Upper lobe of left lung (tissue), 4 donors: ENCODE measurements at regions not wholly inside any gene's neighbourhood (a gene's known extent, or its start where the extent isn't known, plus 50 kb on each side); places are given as distances from the start of the nearest gene placed in this dataset.

ENCODE experiments used
- EP300 ChIP-seq, 4 donors: sonication (generic); formaldehyde crosslinking; IDR thresholded peaks; one replicate each; pipeline ENCODE4 v1.5.1; 2017; ENCODE audit warnings: antibody characterized with exemption in 4 of 4, control low read depth in 2 of 4
- POLR2A ChIP-seq, 4 donors: fragments of 450-650 bp; IDR thresholded peaks; one replicate each; pipeline ENCODE4 v1.5.1; 2016 to 2017; ENCODE audit warnings: antibody characterized with exemption in 4 of 4, mild to moderate bottlenecking in 2 of 4
- POLR2AphosphoS5 ChIP-seq, 2 donors: sonication (generic); formaldehyde crosslinking; IDR thresholded peaks; one replicate each; pipeline ENCODE4 v1.5.1; 2017; ENCODE audit warnings: antibody characterized with exemption in 2 of 2
- TF ChIP-seq, protein P1 (sequence below), 6 experiments: fragments of 450-650 bp in 4 of 6; fragments of 200-600 bp in 2 of 6; sonication (generic) in 2 of 6; IDR thresholded peaks; one replicate each; pipeline ENCODE4 v1.5.1; 2016 to 2019; ENCODE audit warnings: antibody characterized with exemption in 6 of 6

DNA sequence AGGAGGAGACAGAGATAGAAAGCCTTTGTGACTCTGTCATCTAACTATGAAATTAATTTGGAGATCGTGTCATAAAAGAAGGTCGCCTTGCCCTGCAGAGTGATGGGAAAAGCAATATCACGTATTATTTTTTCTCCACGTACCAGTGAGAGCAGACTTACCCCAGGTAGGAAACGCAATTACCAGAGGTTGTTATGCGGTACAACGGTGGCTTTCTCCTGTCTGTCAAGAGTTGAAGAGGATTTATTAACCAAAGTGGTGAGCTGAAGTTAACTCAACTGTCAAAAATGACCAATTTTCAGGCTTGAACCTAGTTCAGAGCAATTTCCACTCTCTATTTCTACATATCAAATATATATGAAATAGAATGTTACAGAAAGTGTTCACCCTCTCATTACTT, 282.6 kb upstream of the PFKP start:
- TF ChIP-seq, protein P1, sequence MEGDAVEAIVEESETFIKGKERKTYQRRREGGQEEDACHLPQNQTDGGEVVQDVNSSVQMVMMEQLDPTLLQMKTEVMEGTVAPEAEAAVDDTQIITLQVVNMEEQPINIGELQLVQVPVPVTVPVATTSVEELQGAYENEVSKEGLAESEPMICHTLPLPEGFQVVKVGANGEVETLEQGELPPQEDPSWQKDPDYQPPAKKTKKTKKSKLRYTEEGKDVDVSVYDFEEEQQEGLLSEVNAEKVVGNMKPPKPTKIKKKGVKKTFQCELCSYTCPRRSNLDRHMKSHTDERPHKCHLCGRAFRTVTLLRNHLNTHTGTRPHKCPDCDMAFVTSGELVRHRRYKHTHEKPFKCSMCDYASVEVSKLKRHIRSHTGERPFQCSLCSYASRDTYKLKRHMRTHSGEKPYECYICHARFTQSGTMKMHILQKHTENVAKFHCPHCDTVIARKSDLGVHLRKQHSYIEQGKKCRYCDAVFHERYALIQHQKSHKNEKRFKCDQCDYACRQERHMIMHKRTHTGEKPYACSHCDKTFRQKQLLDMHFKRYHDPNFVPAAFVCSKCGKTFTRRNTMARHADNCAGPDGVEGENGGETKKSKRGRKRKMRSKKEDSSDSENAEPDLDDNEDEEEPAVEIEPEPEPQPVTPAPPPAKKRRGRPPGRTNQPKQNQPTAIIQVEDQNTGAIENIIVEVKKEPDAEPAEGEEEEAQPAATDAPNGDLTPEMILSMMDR (IDR thresholded peaks at IDR 0.05), result no peak
- TF ChIP-seq POLR2A (IDR thresholded peaks at IDR 0.05) (no peak), POLR2AphosphoS5 (IDR thresholded peaks at IDR 0.05) (no peak), EP300 (IDR thresholded peaks at IDR 0.05) (no peak)
